A549 (cell line): ENCODE measurements at regions not wholly inside any gene's neighbourhood (a gene's known extent, or its start where the extent isn't known, plus 50 kb on each side); places are given as distances from the start of the nearest gene placed in this dataset.

Experiments
- ATAC-seq, 2 experiments: fragments of 200-7000 bp in 1 of 2; fragments of >200 bp in 1 of 2; cut with Nextera tagmentation in 1 of 2; cut with Tn5 transposase in 1 of 2; 3 replicates each; pipeline versions ENCODE4 v1.8.0 to v1.9.1; 2018 to 2020; ENCODE audit warnings: mild to moderate bottlenecking in 1 of 2, moderate library complexity in 1 of 2
- CTCF ChIA-PET: fragments of 300-600 bp; sonication (Branson Sonifier 250); formaldehyde crosslinking; extraction: SDS; loops from one replicate; lab custom pipeline; 2021; ENCODE audit warnings: antibody characterized with exemption, inconsistent platforms; lab: Yijun Ruan, JAX
- POLR2A ChIA-PET: fragments of 350-600 bp; formaldehyde crosslinking; extraction: SDS; loops from one replicate; lab custom pipeline; 2021; ENCODE audit warnings: antibody characterized with exemption, inconsistent platforms; lab: Yijun Ruan, JAX
- DNase-seq, 2 experiments: peaks; one replicate each; pipeline versions ENCODE4 v3.0.0 to v3.0.0-alpha.2; 2011 to 2016; ENCODE audit warnings: low read depth in 1 of 2, low spot score in 1 of 2
- FAIRE-seq: peaks from 2 replicates; lab custom pipeline; 2011; peaks lifted over from hg19 to GRCh38; lab: Jason Lieb, UNC
- H3K27ac ChIP-seq, 2 experiments: fragments of >200 bp; sonication (Bioruptor Twin); formaldehyde crosslinking; 3 replicates each; pipeline ENCODE4 v1.5.1; 2016 to 2017
- H3K4me1 ChIP-seq: fragments of >200 bp; sonication (Bioruptor Twin); formaldehyde crosslinking; 3 replicates; pipeline ENCODE4 v1.6.1; 2016
- H3K4me2 ChIP-seq: fragments of >200 bp; sonication (Bioruptor Twin); formaldehyde crosslinking; 3 replicates; pipeline ENCODE4 v1.6.1; 2016
- H3K4me3 ChIP-seq: fragments of >200 bp; sonication (Bioruptor Twin); formaldehyde crosslinking; 3 replicates; pipeline ENCODE4 v1.5.1; 2016
- H3K9me3 ChIP-seq: fragments of >200 bp; sonication (Bioruptor Twin); formaldehyde crosslinking; 3 replicates; pipeline ENCODE4 v1.6.1; 2016
- BHLHE40 ChIP-seq: IDR thresholded peaks from 2 replicates; pipeline ENCODE4 v1.6.1; 2012; ENCODE audit warnings: low read depth, low read length, inconsistent platforms
- CBX8 ChIP-seq: fragments of 200-600 bp; sonication (generic); IDR thresholded peaks from 2 replicates; pipeline ENCODE4 v1.6.1; 2016
- CEBPB ChIP-seq, 2 experiments: fragments of >200 bp in 1 of 2; sonication (Bioruptor Twin) in 1 of 2; formaldehyde crosslinking in 1 of 2; IDR thresholded peaks; 2 replicates each; pipeline ENCODE4 v1.6.1; 2012 to 2016
- EHF ChIP-seq: fragments of 250-450 bp; sonication (Bioruptor Pico); IDR thresholded peaks from 2 replicates; pipeline ENCODE4 v1.5.0; 2020; ENCODE audit warnings: mild to moderate bottlenecking
- EHMT2 ChIP-seq: fragments of 200-600 bp; sonication (generic); IDR thresholded peaks from 2 replicates; pipeline ENCODE4 v1.6.1; 2016; ENCODE audit warnings: antibody characterized with exemption, low read depth, mild to moderate bottlenecking, moderate library complexity
- ESRRA ChIP-seq: fragments of 150-350 bp; IDR thresholded peaks from 2 replicates; pipeline ENCODE4 v1.6.1; 2014; ENCODE audit warnings: mild to moderate bottlenecking, low read length, borderline replicate concordance
- FOXS1 ChIP-seq: fragments of 250-450 bp; sonication (Bioruptor Pico); IDR thresholded peaks from 2 replicates; pipeline ENCODE4 v1.5.0; 2020; ENCODE audit warnings: mild to moderate bottlenecking, moderate library complexity
- GATA3 ChIP-seq: IDR thresholded peaks from 2 replicates; pipeline ENCODE4 v1.6.1; 2012; ENCODE audit warnings: borderline replicate concordance
- HES2 ChIP-seq: fragments of >200 bp; sonication (Bioruptor Twin); formaldehyde crosslinking; IDR thresholded peaks from 2 replicates; pipeline ENCODE4 v1.6.1; 2016
- HMGXB4 ChIP-seq: fragments of 250-450 bp; sonication (Bioruptor Pico); IDR thresholded peaks from 2 replicates; pipeline ENCODE4 v1.5.0; 2021; ENCODE audit warnings: mild to moderate bottlenecking, moderate library complexity, borderline replicate concordance
- HOXA7 ChIP-seq: fragments of 250-450 bp; sonication (Bioruptor Pico); IDR thresholded peaks from 2 replicates; pipeline ENCODE4 v1.5.0; 2020; ENCODE audit warnings: mild to moderate bottlenecking, moderate library complexity
- HOXB13 ChIP-seq: fragments of 250-450 bp; sonication (Bioruptor Pico); IDR thresholded peaks from 2 replicates; pipeline ENCODE4 v1.5.0; 2020; ENCODE audit warnings: low read depth, mild to moderate bottlenecking, moderate library complexity
- JUN ChIP-seq, 2 experiments: fragments of >200 bp; sonication (Bioruptor Twin); formaldehyde crosslinking; IDR thresholded peaks; 2 replicates in 1 of 2; 3 replicates in 1 of 2; pipeline ENCODE4 v1.6.1; 2016 to 2017
- KDM1A ChIP-seq: fragments of 200-600 bp; sonication (generic); IDR thresholded peaks from 2 replicates; pipeline ENCODE4 v1.6.1; 2016; ENCODE audit warnings: low read depth, mild to moderate bottlenecking
- MAZ ChIP-seq: fragments of 150-350 bp; IDR thresholded peaks from 2 replicates; pipeline ENCODE4 v1.6.1; 2014; ENCODE audit warnings: antibody characterized with exemption, low read depth, low read length, borderline replicate concordance
- MYC ChIP-seq: IDR thresholded peaks from 2 replicates; pipeline ENCODE4 v1.6.1; 2012; ENCODE audit warnings: mild to moderate bottlenecking, inconsistent platforms, low read length, improper control_type of control experiment, borderline replicate concordance
- NPAS2 ChIP-seq: fragments of 250-450 bp; sonication (Bioruptor Pico); IDR thresholded peaks from 2 replicates; pipeline ENCODE4 v1.8.0; 2022; ENCODE audit warnings: mild to moderate bottlenecking, moderate library complexity, borderline replicate concordance
- NR3C1 ChIP-seq: fragments of >200 bp; sonication (Bioruptor Twin); formaldehyde crosslinking; IDR thresholded peaks from 3 replicates; pipeline ENCODE4 v1.6.1; 2017
- POLR2A ChIP-seq: IDR thresholded peaks from 2 replicates; pipeline ENCODE4 v1.6.1; 2012; ENCODE audit warnings: mild to moderate bottlenecking, low read length
- POLR2AphosphoS2 ChIP-seq: conservative IDR thresholded peaks from 2 replicates; pipeline ENCODE4 v1.6.1; 2012; ENCODE audit warnings: low read length, improper control_type of control experiment, inconsistent platforms
- RAD21 ChIP-seq, 2 experiments: fragments of >200 bp in 1 of 2; sonication (Bioruptor Twin) in 1 of 2; formaldehyde crosslinking in 1 of 2; IDR thresholded peaks in 1 of 2; conservative IDR thresholded peaks in 1 of 2; 2 replicates in 1 of 2; 3 replicates in 1 of 2; pipeline ENCODE4 v1.6.1; 2012 to 2018; ENCODE audit warnings: inconsistent platforms in 1 of 2
- RARB ChIP-seq: fragments of 250-450 bp; sonication (Bioruptor Pico); IDR thresholded peaks from 2 replicates; pipeline ENCODE4 v1.8.0; 2021; ENCODE audit warnings: mild to moderate bottlenecking, moderate library complexity
- RFX5 ChIP-seq: fragments of 450-650 bp; IDR thresholded peaks from 2 replicates; pipeline ENCODE4 v1.7.1; 2014; ENCODE audit warnings: antibody characterized with exemption, mild to moderate bottlenecking, moderate library complexity
- RNF2 ChIP-seq: fragments of 200-600 bp; sonication (generic); IDR thresholded peaks from 2 replicates; pipeline ENCODE4 v1.6.1; 2016; ENCODE audit warnings: low read depth, mild to moderate bottlenecking, antibody characterized with exemption, moderate library complexity, borderline replicate concordance
- SREBF2 ChIP-seq: fragments of 450-650 bp; IDR thresholded peaks from 2 replicates; pipeline ENCODE4 v1.6.1; 2014; ENCODE audit warnings: mild to moderate bottlenecking, moderate library complexity
- TFCP2L1 ChIP-seq: fragments of 250-450 bp; sonication (Bioruptor Pico); IDR thresholded peaks from 2 replicates; pipeline ENCODE4 v1.5.0; 2021; ENCODE audit warnings: mild to moderate bottlenecking
- TP53 ChIP-seq: fragments of 250-450 bp; sonication (Bioruptor Pico); IDR thresholded peaks from 2 replicates; pipeline ENCODE4 v1.5.0; 2021; ENCODE audit warnings: mild to moderate bottlenecking, moderate library complexity
- ZFP36 ChIP-seq: fragments of 450-650 bp; IDR thresholded peaks from 2 replicates; pipeline ENCODE4 v1.6.1; 2014; ENCODE audit warnings: borderline replicate concordance; ENCODE audit not compliant: partially characterized antibody
- ZSCAN20 ChIP-seq: fragments of 250-450 bp; sonication (Bioruptor Pico); IDR thresholded peaks from 2 replicates; pipeline ENCODE4 v1.8.0; 2022; ENCODE audit warnings: mild to moderate bottlenecking, moderate library complexity
- WGBS: methylation state at CpG from one replicate; pipeline ENCODE4 v1.1.6; 2017; ENCODE audit errors: missing lambda C conversion rate; 5-methylcytosine and 5-hydroxymethylcytosine counted together
- TF ChIP-seq, protein P1 (sequence below): IDR thresholded peaks from 2 replicates; pipeline ENCODE4 v1.6.1; 2012
- TF ChIP-seq, protein P2 (sequence below): fragments of 450-650 bp; IDR thresholded peaks from 2 replicates; pipeline ENCODE4 v1.6.1; 2014; ENCODE audit warnings: antibody characterized with exemption

GRCh38 chr10:62996516-62996915 is 136.6 kb upstream of the NRBF2 start:
- FAIRE-seq = no peak
- CTCF ChIA-PET = no interaction called here
- TF ChIP-seq KDM1A (no peak), CBX8 (no peak), RARB (CRISPR knock-in tag) (no peak), EHMT2 (no peak), BHLHE40 (no peak)

GRCh38 chr10:62993121-62993520 is 140.0 kb upstream of the NRBF2 start:
- FAIRE-seq (no peak), ATAC-seq (no peak)
- H3K4me3 ChIP-seq = no peak overlapping the region
- H3K4me2 ChIP-seq = no peak overlapping the region
- TF ChIP-seq KDM1A = no peak
- no peak for TF ChIP-seq RFX5
- no peak for TF ChIP-seq FOXS1
- TF ChIP-seq, all 56 proteins: peak for 0
- ChIA-PET CTCF (interaction anchor here (0.6 kb wide), 1 partner anchor 48 kb away, joined by 3 read pairs; no protein-coding TSS in a partner anchor), POLR2A (no interaction called here)
- DNase-seq = no peak
- Histone ChIP-seq H3K27ac (no peak overlapping the region), H3K9me3 (no peaks in the 10 kb centered on the region), H3K4me1 (no peaks in the 10 kb centered on the region)

More at GRCh38 chr10:62996516-62996915, 136.6 kb upstream of the NRBF2 start:
- ATAC-seq (no peak), DNase-seq (no peak)
- POLR2A ChIA-PET = no interaction called here
- Histone ChIP-seq H3K4me3 (no peak overlapping the region), H3K4me1 (no peaks in the 10 kb centered on the region), H3K9me3 (no peaks in the 10 kb centered on the region), H3K27ac (no peak overlapping the region), H3K4me2 (no peak overlapping the region)
- WGBS = 36% methylated on average over 1 of the region's 1 CpG

GRCh38 chr10:62992145-62992721 is 140.9 kb upstream of the NRBF2 start:
- 45% methylated on average over 9 of the region's 9 CpGs for whole genome bisulfite sequencing
- no peaks in the 10 kb centered on the region for H3K9me3 ChIP-seq
- CTCF ChIA-PET = no interaction called here
- no peak overlapping the region for H3K4me2 ChIP-seq
- POLR2A ChIA-PET = no interaction called here
- ATAC-seq (no peak), FAIRE-seq (no peak)
- no peak overlapping the region for H3K4me3 ChIP-seq
- no peaks in the 10 kb centered on the region for H3K4me1 ChIP-seq
- H3K27ac ChIP-seq = no peak overlapping the region
- TF ChIP-seq GATA3 (no peak), HOXA7 (no peak), HOXB13 (CRISPR knock-in tag) (no peak), ZFP36 (no peak), MAZ (no peak), TFCP2L1 (CRISPR knock-in tag) (no peak), RAD21 (conservative IDR thresholded peaks at IDR 0.05 in 1 of 2, IDR thresholded peaks at IDR 0.05 in 1 of 2) (no peak), ZSCAN20 (CRISPR knock-in tag) (no peak), POLR2AphosphoS2 (no peak), JUN (IDR thresholded peaks at IDR 0.05) (no peak), ESRRA (no peak)
- TF ChIP-seq, protein P1, sequence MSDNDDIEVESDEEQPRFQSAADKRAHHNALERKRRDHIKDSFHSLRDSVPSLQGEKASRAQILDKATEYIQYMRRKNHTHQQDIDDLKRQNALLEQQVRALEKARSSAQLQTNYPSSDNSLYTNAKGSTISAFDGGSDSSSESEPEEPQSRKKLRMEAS = no peak
- TF ChIP-seq, protein P2, sequence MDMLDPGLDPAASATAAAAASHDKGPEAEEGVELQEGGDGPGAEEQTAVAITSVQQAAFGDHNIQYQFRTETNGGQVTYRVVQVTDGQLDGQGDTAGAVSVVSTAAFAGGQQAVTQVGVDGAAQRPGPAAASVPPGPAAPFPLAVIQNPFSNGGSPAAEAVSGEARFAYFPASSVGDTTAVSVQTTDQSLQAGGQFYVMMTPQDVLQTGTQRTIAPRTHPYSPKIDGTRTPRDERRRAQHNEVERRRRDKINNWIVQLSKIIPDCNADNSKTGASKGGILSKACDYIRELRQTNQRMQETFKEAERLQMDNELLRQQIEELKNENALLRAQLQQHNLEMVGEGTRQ = no peak
- TF ChIP-seq, all 56 proteins: peak for 0
- no peak for DNase-seq

DNA sequence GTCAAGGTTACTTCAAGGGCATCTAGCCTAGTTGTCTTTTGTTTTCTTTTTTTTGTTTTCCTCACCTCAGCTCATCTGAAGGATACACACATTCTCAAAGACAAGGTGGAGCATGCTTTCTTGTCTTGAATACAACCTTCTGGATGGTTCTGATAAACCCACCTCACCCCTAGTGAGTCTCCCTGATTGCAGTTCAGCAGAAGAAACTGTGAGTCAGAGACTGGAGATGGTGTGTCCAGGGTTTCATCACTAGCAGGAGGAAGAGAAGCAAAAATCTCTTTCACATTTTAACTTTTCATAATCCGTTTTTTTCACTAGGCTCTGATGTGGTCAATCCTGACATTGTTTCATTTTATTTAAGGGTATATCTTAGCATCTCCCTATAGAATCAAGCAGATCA is 143.0 kb upstream of the NRBF2 start:
- ChIA-PET CTCF (interaction anchor here (1.1 to 2.4 kb wide), 2 partner anchors 12 to 15 kb away, joined by 4 to 6 read pairs; no protein-coding TSS in a partner anchor), POLR2A (no interaction called here)
- 11% methylated on average over 1 of the region's 1 CpG for WGBS
- Histone ChIP-seq H3K27ac (no peak overlapping the region), H3K4me3 (no peak overlapping the region), H3K4me1 (no peaks in the 10 kb centered on the region), H3K4me2 (no peak overlapping the region), H3K9me3 (no peaks in the 10 kb centered on the region)
- DNase-seq (no peak), FAIRE-seq (no peak), ATAC-seq (no peak)
- TF ChIP-seq EHF (CRISPR knock-in tag) (no peak), MYC (no peak), BHLHE40 (no peak), POLR2A (no peak), EHMT2 (no peak), RFX5 (no peak), RNF2 (no peak), SREBF2 (no peak), HES2 (no peak), NR3C1 (no peak), NPAS2 (no peak), CEBPB (IDR thresholded peaks at IDR 0.05) (no peak), TP53 (CRISPR knock-in tag) (no peak), HMGXB4 (CRISPR knock-in tag) (no peak)
